Lower leg skin (tissue), 3 donors: ENCODE measurements at regions not wholly inside any gene's neighbourhood (a gene's known extent, or its start where the extent isn't known, plus 50 kb on each side); places are given as distances from the start of the nearest gene placed in this dataset.

Experiments used
- CTCF ChIP-seq, 3 donors: fragments of 450-650 bp; IDR thresholded peaks; one replicate each; pipeline ENCODE4 v1.5.1; 2016; ENCODE audit warnings: antibody characterized with exemption in 3 of 3, mild to moderate bottlenecking in 3 of 3, moderate library complexity in 2 of 3
- POLR2A ChIP-seq, 2 donors: fragments of 450-650 bp; IDR thresholded peaks; one replicate each; pipeline ENCODE4 v1.6.1; 2016 to 2017; ENCODE audit warnings: antibody characterized with exemption in 2 of 2, mild to moderate bottlenecking in 1 of 2, moderate library complexity in 1 of 2

DNA sequence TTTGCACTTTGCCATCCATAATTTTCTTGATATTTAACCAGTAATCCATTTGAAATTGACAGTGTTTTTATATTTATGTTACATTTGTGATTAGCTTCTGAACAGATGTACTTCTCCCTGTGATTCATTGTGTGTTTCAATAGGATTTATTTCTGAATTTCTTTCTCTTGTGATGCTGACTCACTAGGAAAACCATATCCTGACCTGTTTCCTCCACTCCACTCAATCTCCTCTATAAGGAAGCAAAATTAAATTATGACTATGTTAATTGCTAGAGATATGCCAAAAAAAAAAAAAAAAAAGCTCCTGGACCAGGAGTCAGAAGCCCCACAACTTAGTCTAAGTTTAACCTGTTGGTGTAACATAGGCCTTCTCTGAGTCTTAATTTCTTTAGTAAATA, 614.6 kb upstream of the SPRY2 start:
- TF ChIP-seq CTCF (IDR thresholded peaks at IDR 0.05) (no peak), POLR2A (IDR thresholded peaks at IDR 0.05) (no peak)
